ENCODE measurements at regions not wholly inside any gene's neighbourhood (a gene's known extent, or its start where the extent isn't known, plus 50 kb on each side); places are given as distances from the start of the nearest gene placed in this dataset.
A peak's percentile ranks its signal among the peaks of the same experiment; 100 is the strongest.

GRCh38 chr5:92808474-92808873 lies 772.5 kb downstream of the NR2F1-AS1 start:
- in situ Hi-C loops (cut with HindIII; ENCODE audit: low pct_unique_long_range_greater_than_20kb, low sequenced_read_pairs), result no loop called here
- DNase-seq (ENCODE audit: low read depth, low spot score), result no peak

- in situ Hi-C loops (cut with HindIII; ENCODE audit: low pct_unique_long_range_greater_than_20kb, low sequenced_read_pairs), result no loop called here
- no peak for DNase-seq (ENCODE audit: low read depth, low spot score)
Observed at GRCh38 chr5:92807085-92807484, 773.9 kb downstream of the NR2F1-AS1 start.

GRCh38 chr5:92805446-92805845 lies 775.6 kb downstream of the NR2F1-AS1 start:
- in situ Hi-C loops (cut with HindIII; ENCODE audit: low pct_unique_long_range_greater_than_20kb, low sequenced_read_pairs), result no loop called here
- DNase-seq (ENCODE audit: low read depth, low spot score), result no peak

GRCh38 chr5:92801911-92802310 lies 779.1 kb downstream of the NR2F1-AS1 start:
- in situ Hi-C loops (cut with HindIII; ENCODE audit: low pct_unique_long_range_greater_than_20kb, low sequenced_read_pairs), result no loop called here
- DNase-seq (ENCODE audit: low read depth, low spot score), result no peak

- no peak for DNase-seq (ENCODE audit: low read depth, low spot score)
- in situ Hi-C loops (cut with HindIII; ENCODE audit: low pct_unique_long_range_greater_than_20kb, low sequenced_read_pairs), result no loop called here
Observed at GRCh38 chr5:92800365-92800764, 780.7 kb downstream of the NR2F1-AS1 start.

- no peak for DNase-seq (ENCODE audit: low read depth, low spot score)
Observed at GRCh38 chr5:92795633-92796032, 785.4 kb downstream of the NR2F1-AS1 start.

GRCh38 chr5:92780057-92780456 lies 801.0 kb downstream of the NR2F1-AS1 start:
- no peak for DNase-seq (ENCODE audit: low read depth, low spot score)
- in situ Hi-C loops (cut with HindIII; ENCODE audit: low pct_unique_long_range_greater_than_20kb, low sequenced_read_pairs), result no loop called here

More at GRCh38 chr5:92795633-92796032, 785.4 kb downstream of the NR2F1-AS1 start:
- in situ Hi-C loops (cut with HindIII; ENCODE audit: low pct_unique_long_range_greater_than_20kb, low sequenced_read_pairs), result no loop called here

- in situ Hi-C loops (cut with HindIII; ENCODE audit: low pct_unique_long_range_greater_than_20kb, low sequenced_read_pairs), result no loop called here
- DNase-seq (ENCODE audit: low read depth, low spot score), result no peak
Observed at GRCh38 chr5:92779536-92779935, 801.5 kb downstream of the NR2F1-AS1 start.

- peak; percentile 6 for DNase-seq (ENCODE audit: low read depth, low spot score)
- in situ Hi-C loops (cut with HindIII; ENCODE audit: low pct_unique_long_range_greater_than_20kb, low sequenced_read_pairs), result no loop called here
Observed at GRCh38 chr5:92778261-92778660, 802.8 kb downstream of the NR2F1-AS1 start.

GRCh38 chr5:92777421-92777820 lies 803.6 kb downstream of the NR2F1-AS1 start:
- no peak for DNase-seq (ENCODE audit: low read depth, low spot score)
- in situ Hi-C loops (cut with HindIII; ENCODE audit: low pct_unique_long_range_greater_than_20kb, low sequenced_read_pairs), result no loop called here

- in situ Hi-C loops (cut with HindIII; ENCODE audit: low pct_unique_long_range_greater_than_20kb, low sequenced_read_pairs), result no loop called here
Observed at GRCh38 chr5:92775711-92776615, 805.1 kb downstream of the NR2F1-AS1 start.

GRCh38 chr5:92769978-92770377 lies 811.0 kb downstream of the NR2F1-AS1 start:
- in situ Hi-C loops (cut with HindIII; ENCODE audit: low pct_unique_long_range_greater_than_20kb, low sequenced_read_pairs), result no loop called here
- DNase-seq (ENCODE audit: low read depth, low spot score), result no peak

More at GRCh38 chr5:92775711-92776615, 805.1 kb downstream of the NR2F1-AS1 start:
- no peak for DNase-seq (ENCODE audit: low read depth, low spot score)

GRCh38 chr5:92761585-92761984 lies 819.4 kb downstream of the NR2F1-AS1 start:
- in situ Hi-C loops (cut with HindIII; ENCODE audit: low pct_unique_long_range_greater_than_20kb, low sequenced_read_pairs), result no loop called here
- peak; percentile 80 for DNase-seq (ENCODE audit: low read depth, low spot score)

GRCh38 chr5:92760550-92760949 lies 820.5 kb downstream of the NR2F1-AS1 start:
- no peak for DNase-seq (ENCODE audit: low read depth, low spot score)
- in situ Hi-C loops (cut with HindIII; ENCODE audit: low pct_unique_long_range_greater_than_20kb, low sequenced_read_pairs), result no loop called here

- no peak for DNase-seq (ENCODE audit: low read depth, low spot score)
- in situ Hi-C loops (cut with HindIII; ENCODE audit: low pct_unique_long_range_greater_than_20kb, low sequenced_read_pairs), result no loop called here
Observed at GRCh38 chr5:92758552-92758951, 822.5 kb downstream of the NR2F1-AS1 start.

GRCh38 chr5:92749943-92750342 lies 831.1 kb downstream of the NR2F1-AS1 start:
- in situ Hi-C loops (cut with HindIII; ENCODE audit: low pct_unique_long_range_greater_than_20kb, low sequenced_read_pairs), result no loop called here
- peak; percentile 42 for DNase-seq (ENCODE audit: low read depth, low spot score)

- in situ Hi-C loops (cut with HindIII; ENCODE audit: low pct_unique_long_range_greater_than_20kb, low sequenced_read_pairs), result no loop called here
- no peak for DNase-seq (ENCODE audit: low read depth, low spot score)
Observed at GRCh38 chr5:92748072-92748676, 832.8 kb downstream of the NR2F1-AS1 start.

GRCh38 chr5:92741906-92742305 lies 839.1 kb downstream of the NR2F1-AS1 start:
- DNase-seq (ENCODE audit: low read depth, low spot score), result no peak
- in situ Hi-C loops (cut with HindIII; ENCODE audit: low pct_unique_long_range_greater_than_20kb, low sequenced_read_pairs), result no loop called here
